ENCODE measurements at regions not wholly inside any gene's neighbourhood (a gene's known extent, or its start where the extent isn't known, plus 50 kb on each side); places are given as distances from the start of the nearest gene placed in this dataset.

GRCh38 chr17:77668518-77668917 is 290.0 kb upstream of the TNRC6C start:
- no peak for DNase-seq

- DNase-seq, result no peak
Observed at GRCh38 chr17:77670173-77670572, 288.3 kb upstream of the TNRC6C start.

GRCh38 chr17:77674358-77674757 is 284.1 kb upstream of the TNRC6C start:
- no peak for DNase-seq

GRCh38 chr17:77675411-77675810 is 283.1 kb upstream of the TNRC6C start:
- DNase-seq, result no peak

GRCh38 chr17:77675816-77676215 is 282.7 kb upstream of the TNRC6C start:
- no peak for DNase-seq

- DNase-seq, result no peak
Observed at GRCh38 chr17:77676237-77676661, 282.3 kb upstream of the TNRC6C start.

GRCh38 chr17:77677211-77677610 is 281.3 kb upstream of the TNRC6C start:
- DNase-seq, result no peak

GRCh38 chr17:77677630-77678029 is 280.9 kb upstream of the TNRC6C start:
- DNase-seq, result no peak

GRCh38 chr17:77679589-77679988 is 278.9 kb upstream of the TNRC6C start:
- DNase-seq, result no peak

- DNase-seq, result no peak
Observed at GRCh38 chr17:77681861-77682260, 276.6 kb upstream of the TNRC6C start.

- DNase-seq, result no peak
Observed at GRCh38 chr17:77684803-77685798, 273.4 kb upstream of the TNRC6C start.

- no peak for DNase-seq
Observed at GRCh38 chr17:77685881-77686486, 272.5 kb upstream of the TNRC6C start.

GRCh38 chr17:77686903-77687302 is 271.6 kb upstream of the TNRC6C start:
- peak; percentile 51 for DNase-seq

- DNase-seq, result no peak
Observed at GRCh38 chr17:77687417-77687816, 271.1 kb upstream of the TNRC6C start.

GRCh38 chr17:77687921-77688320 is 270.6 kb upstream of the TNRC6C start:
- DNase-seq, result no peak

- DNase-seq, result no peak
Observed at GRCh38 chr17:77688369-77688768, 270.1 kb upstream of the TNRC6C start.

- no peak for DNase-seq
Observed at GRCh38 chr17:77690271-77691161, 268.0 kb upstream of the TNRC6C start.

- no peak for DNase-seq
Observed at GRCh38 chr17:77691216-77692085, 267.1 kb upstream of the TNRC6C start.

GRCh38 chr17:77692571-77693161 is 265.8 kb upstream of the TNRC6C start:
- no peak for DNase-seq

GRCh38 chr17:77693301-77693700 is 265.2 kb upstream of the TNRC6C start:
- no peak for DNase-seq

GRCh38 chr17:77693776-77694175 is 264.7 kb upstream of the TNRC6C start:
- no peak for DNase-seq
